ENCODE measurements at regions not wholly inside any gene's neighbourhood (a gene's known extent, or its start where the extent isn't known, plus 50 kb on each side); places are given as distances from the start of the nearest gene placed in this dataset.

- Histone ChIP-seq H3K9me3 (no peaks in the 10 kb centered on the region), H3K27me3 (no peaks in the 10 kb centered on the region), H3K27ac (no peak overlapping the region), H3K4me1 (no peaks in the 10 kb centered on the region), H3K36me3 (no peaks in the 10 kb centered on the region), H3K4me3 (no peak overlapping the region)
- TF ChIP-seq, protein P1, sequence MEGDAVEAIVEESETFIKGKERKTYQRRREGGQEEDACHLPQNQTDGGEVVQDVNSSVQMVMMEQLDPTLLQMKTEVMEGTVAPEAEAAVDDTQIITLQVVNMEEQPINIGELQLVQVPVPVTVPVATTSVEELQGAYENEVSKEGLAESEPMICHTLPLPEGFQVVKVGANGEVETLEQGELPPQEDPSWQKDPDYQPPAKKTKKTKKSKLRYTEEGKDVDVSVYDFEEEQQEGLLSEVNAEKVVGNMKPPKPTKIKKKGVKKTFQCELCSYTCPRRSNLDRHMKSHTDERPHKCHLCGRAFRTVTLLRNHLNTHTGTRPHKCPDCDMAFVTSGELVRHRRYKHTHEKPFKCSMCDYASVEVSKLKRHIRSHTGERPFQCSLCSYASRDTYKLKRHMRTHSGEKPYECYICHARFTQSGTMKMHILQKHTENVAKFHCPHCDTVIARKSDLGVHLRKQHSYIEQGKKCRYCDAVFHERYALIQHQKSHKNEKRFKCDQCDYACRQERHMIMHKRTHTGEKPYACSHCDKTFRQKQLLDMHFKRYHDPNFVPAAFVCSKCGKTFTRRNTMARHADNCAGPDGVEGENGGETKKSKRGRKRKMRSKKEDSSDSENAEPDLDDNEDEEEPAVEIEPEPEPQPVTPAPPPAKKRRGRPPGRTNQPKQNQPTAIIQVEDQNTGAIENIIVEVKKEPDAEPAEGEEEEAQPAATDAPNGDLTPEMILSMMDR (IDR thresholded peaks at IDR 0.05): no peak
- no peak for TF ChIP-seq POLR2A (IDR thresholded peaks at IDR 0.05)
- DNase-seq: no peak
Measured at GRCh38 chr2:18398833-18399232, 161.6 kb downstream of the RDH14 start.

DNA sequence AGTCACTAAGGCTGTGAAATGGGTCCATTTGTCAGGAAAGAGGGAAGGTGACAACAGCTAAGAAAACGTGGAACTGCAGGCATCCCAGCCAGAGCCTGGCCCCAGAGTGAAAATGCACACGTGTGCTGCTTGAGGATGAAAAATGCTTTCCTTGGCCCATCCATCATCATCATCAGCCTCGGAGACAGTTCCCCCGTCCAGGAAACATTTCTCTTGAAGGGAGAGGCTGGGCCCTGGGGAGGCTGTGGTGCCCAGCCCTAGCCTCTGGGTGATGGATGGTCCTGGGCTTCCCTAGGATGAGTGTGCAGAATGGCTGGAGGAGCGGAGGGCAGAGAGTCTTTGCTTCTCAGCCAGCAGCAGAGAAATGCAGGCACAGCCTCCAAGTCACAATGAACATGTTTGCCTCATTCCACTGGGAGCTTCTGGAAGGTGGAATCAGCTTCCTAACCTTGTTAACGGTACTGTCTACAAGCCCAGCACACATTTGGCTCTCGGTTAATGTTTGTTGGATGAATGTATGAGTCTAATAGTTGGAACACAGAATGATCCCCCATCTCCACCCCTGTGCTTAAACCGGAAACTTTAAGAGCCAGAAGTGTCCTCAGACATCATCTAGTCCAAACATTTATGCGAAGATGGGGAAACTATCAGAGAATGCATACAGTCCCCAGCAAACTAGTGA, 164.0 kb downstream of the RDH14 start:
- H3K36me3 ChIP-seq: no peaks in the 10 kb centered on the region
- H3K27me3 ChIP-seq: no peaks in the 10 kb centered on the region
- no peak for DNase-seq
- TF ChIP-seq POLR2A (IDR thresholded peaks at IDR 0.05): no peak
- TF ChIP-seq, protein P1 (IDR thresholded peaks at IDR 0.05): no peak
- H3K27ac ChIP-seq: no peak overlapping the region
- no peaks in the 10 kb centered on the region for H3K4me1 ChIP-seq
- H3K4me3 ChIP-seq: no peak overlapping the region
- H3K9me3 ChIP-seq: no peaks in the 10 kb centered on the region

- DNase-seq: no peak
- Histone ChIP-seq H3K36me3 (no peaks in the 10 kb centered on the region), H3K27me3 (no peaks in the 10 kb centered on the region), H3K27ac (no peak overlapping the region), H3K9me3 (no peaks in the 10 kb centered on the region), H3K4me1 (no peaks in the 10 kb centered on the region), H3K4me3 (no peak overlapping the region)
- TF ChIP-seq POLR2A (IDR thresholded peaks at IDR 0.05): no peak
- TF ChIP-seq, protein P1 (IDR thresholded peaks at IDR 0.05): no peak
Measured at GRCh38 chr2:18395555-18395954, 164.9 kb downstream of the RDH14 start.

DNA sequence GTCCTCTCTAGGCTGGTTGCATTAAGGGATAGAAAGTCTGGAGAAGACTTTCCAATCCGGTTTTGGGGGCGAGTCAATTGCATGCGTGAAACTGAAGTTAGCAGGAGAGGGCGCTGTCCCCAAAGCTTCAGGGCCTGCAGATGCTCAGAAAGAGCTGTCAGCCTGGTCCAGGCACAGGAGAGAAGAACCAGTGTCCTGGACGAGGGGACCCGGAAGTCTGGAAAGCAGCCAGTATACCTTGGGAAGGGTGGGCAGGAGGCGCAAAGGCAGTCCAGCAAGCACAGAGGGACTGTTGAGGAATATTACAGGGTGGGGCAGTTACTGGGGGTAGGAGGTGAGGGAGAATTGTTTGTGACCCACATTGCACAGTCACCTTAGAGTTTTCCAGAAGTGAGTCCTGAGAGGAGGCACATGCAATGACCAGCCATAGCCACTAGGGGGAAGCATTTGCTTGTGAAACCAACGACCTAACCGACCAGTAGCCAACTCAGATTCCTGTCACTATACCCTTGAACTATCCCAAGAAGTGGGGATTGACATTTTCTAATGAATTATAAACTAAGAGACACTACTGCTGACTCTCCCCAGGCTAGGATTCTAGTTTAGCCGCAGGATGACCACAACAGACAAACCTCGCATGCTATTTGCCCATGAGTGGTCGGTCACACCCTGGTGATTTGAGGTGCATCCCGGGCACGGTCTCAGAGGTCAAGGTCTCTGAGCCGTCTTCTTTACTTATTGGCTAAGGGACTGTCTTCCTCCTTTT, 172.8 kb downstream of the RDH14 start:
- Histone ChIP-seq H3K27ac (no peak overlapping the region), H3K36me3 (no peaks in the 10 kb centered on the region)
- TF ChIP-seq, protein P1 (IDR thresholded peaks at IDR 0.05): peak; percentile 76 to 90 (median 80)
- no peak for TF ChIP-seq POLR2A (IDR thresholded peaks at IDR 0.05)

DNA sequence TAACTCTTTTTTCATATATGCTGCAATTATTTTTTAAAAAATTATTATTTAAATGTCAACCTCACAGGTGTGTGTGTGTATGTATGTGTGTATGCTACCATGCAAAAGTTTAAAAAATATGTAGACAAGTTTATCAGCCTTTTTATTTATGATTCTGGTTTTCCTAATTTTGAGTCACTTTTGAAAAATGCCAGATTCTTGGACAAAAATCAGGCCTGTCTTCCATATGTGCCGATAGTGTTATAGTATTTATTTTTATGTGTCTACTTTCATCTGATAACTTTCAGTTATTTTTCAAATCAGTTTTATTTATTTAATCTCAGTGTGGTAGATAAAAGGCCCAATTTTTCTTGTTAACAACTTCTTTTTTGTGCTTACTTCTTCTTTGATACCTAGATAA, 176.2 kb downstream of the RDH14 start:
- Histone ChIP-seq H3K4me1 (no peaks in the 10 kb centered on the region), H3K27me3 (peaks cover 0 to 3% of the 10 kb centered on the region in 2 donors), H3K9me3 (no peaks in the 10 kb centered on the region), H3K4me3 (no peak overlapping the region), H3K36me3 (no peaks in the 10 kb centered on the region), H3K27ac (no peak overlapping the region)
- TF ChIP-seq POLR2A (IDR thresholded peaks at IDR 0.05): no peak
- TF ChIP-seq, protein P1 (IDR thresholded peaks at IDR 0.05): no peak
- DNase-seq: no peak

More for the DNA sequence above, 172.8 kb downstream of the RDH14 start:
- Histone ChIP-seq H3K27me3 (peaks cover 0 to 3% of the 10 kb centered on the region in 2 donors), H3K4me3 (no peak overlapping the region), H3K9me3 (no peaks in the 10 kb centered on the region), H3K4me1 (no peaks in the 10 kb centered on the region)
- DNase-seq: peak; percentile 51 to 87 (median 63)
